HEK293 (cell line): ENCODE measurements at regions not wholly inside any gene's neighbourhood (a gene's known extent, or its start where the extent isn't known, plus 50 kb on each side); places are given as distances from the start of the nearest gene placed in this dataset.
A peak's percentile ranks its signal among the peaks of the same experiment; 100 is the strongest.

Source experiments
- CTCF ChIA-PET: fragments of 350-600 bp; formaldehyde crosslinking; extraction: SDS; loops from one replicate; lab custom pipeline; 2021; ENCODE audit warnings: antibody characterized with exemption; lab: Yijun Ruan, JAX
- POLR2A ChIA-PET: fragments of 300-600 bp; formaldehyde crosslinking; extraction: SDS; loops from one replicate; lab custom pipeline; 2020; ENCODE audit warnings: antibody characterized with exemption, inconsistent platforms; lab: Yijun Ruan, JAX
- H3K27ac ChIP-seq: fragments of 200-500 bp; sonication (Bioruptor generic); 2 replicates; pipeline ENCODE4 v1.5.1; 2014; ENCODE audit warnings: low read depth, low read length, control low read depth, inconsistent platforms; ENCODE audit errors: extremely low read depth
- H3K36me3 ChIP-seq, 2 experiments: fragments of 200-500 bp in 1 of 2; sonication (Bioruptor generic) in 1 of 2; 1 replicate in 1 of 2; 2 replicates in 1 of 2; pipeline ENCODE4 v1.5.1; 2014 to 2017; ENCODE audit warnings: inconsistent platforms in 2 of 2, low read length in 2 of 2; ENCODE audit not compliant: control insufficient read depth in 2 of 2, insufficient read depth in 1 of 2
- H3K4me1 ChIP-seq: fragments of 200-500 bp; sonication (Bioruptor generic); 2 replicates; pipeline ENCODE4 v1.5.1; 2014; ENCODE audit warnings: mild to moderate bottlenecking, low read length, inconsistent platforms; ENCODE audit not compliant: control insufficient read depth, insufficient read depth
- H3K4me3 ChIP-seq: 2 replicates; pipeline ENCODE4 v1.5.1; 2011; ENCODE audit warnings: low read depth, mild to moderate bottlenecking, control low read depth, low read length, moderate library complexity
- H3K9me3 ChIP-seq: fragments of 200-500 bp; sonication (Bioruptor generic); 2 replicates; pipeline ENCODE4 v1.5.1; 2014; ENCODE audit warnings: low read depth, low read length, inconsistent platforms; ENCODE audit not compliant: control insufficient read depth, insufficient read depth
- OSR2 ChIP-seq: fragments of 450-650 bp; formaldehyde crosslinking; IDR thresholded peaks from 2 replicates; pipeline ENCODE4 v1.5.1; 2016; ENCODE audit warnings: missing biosample characterization, missing genetic modification characterization
- SP7 ChIP-seq: fragments of 450-650 bp; formaldehyde crosslinking; IDR thresholded peaks from 2 replicates; pipeline ENCODE4 v1.5.1; 2016; ENCODE audit warnings: missing biosample characterization, missing genetic modification characterization
- TSHZ1 ChIP-seq: fragments of 450-650 bp; formaldehyde crosslinking; IDR thresholded peaks from 2 replicates; pipeline ENCODE4 v1.5.1; 2016; ENCODE audit warnings: missing biosample characterization, missing genetic modification characterization, borderline replicate concordance
- ZBTB1 ChIP-seq: fragments of 450-650 bp; formaldehyde crosslinking; IDR thresholded peaks from 2 replicates; pipeline ENCODE4 v1.5.1; 2016; ENCODE audit warnings: missing biosample characterization, missing genetic modification characterization
- ZBTB17 ChIP-seq: fragments of 450-650 bp; formaldehyde crosslinking; IDR thresholded peaks from 2 replicates; pipeline ENCODE4 v1.5.1; 2016; ENCODE audit warnings: missing biosample characterization, missing genetic modification characterization
- ZBTB6 ChIP-seq: fragments of 450-650 bp; formaldehyde crosslinking; IDR thresholded peaks from 2 replicates; pipeline ENCODE4 v1.5.1; 2017; ENCODE audit warnings: missing biosample characterization, missing genetic modification characterization
- ZFHX2 ChIP-seq: fragments of 450-650 bp; formaldehyde crosslinking; conservative IDR thresholded peaks from 2 replicates; pipeline ENCODE4 v1.5.1; 2016; ENCODE audit warnings: missing biosample characterization, missing genetic modification characterization
- ZNF174 ChIP-seq: fragments of 450-650 bp; formaldehyde crosslinking; IDR thresholded peaks from 2 replicates; pipeline ENCODE4 v1.5.0; 2017; ENCODE audit warnings: missing biosample characterization, mild to moderate bottlenecking, missing genetic modification characterization
- ZNF26 ChIP-seq: fragments of 450-650 bp; formaldehyde crosslinking; IDR thresholded peaks from 2 replicates; pipeline ENCODE4 v1.5.1; 2016; ENCODE audit warnings: missing biosample characterization, missing genetic modification characterization
- ZNF335 ChIP-seq: fragments of 450-650 bp; formaldehyde crosslinking; conservative IDR thresholded peaks from 2 replicates; pipeline ENCODE4 v1.5.1; 2016; ENCODE audit warnings: missing biosample characterization, missing genetic modification characterization
- ZNF544 ChIP-seq: fragments of 450-650 bp; formaldehyde crosslinking; IDR thresholded peaks from 2 replicates; pipeline ENCODE4 v1.5.0; 2017; ENCODE audit warnings: missing biosample characterization, missing genetic modification characterization
- ZNF585B ChIP-seq: fragments of 450-650 bp; formaldehyde crosslinking; IDR thresholded peaks from 2 replicates; pipeline ENCODE4 v1.5.1; 2016; ENCODE audit warnings: missing biosample characterization, missing genetic modification characterization
- ZNF621 ChIP-seq: fragments of 450-650 bp; formaldehyde crosslinking; IDR thresholded peaks from 2 replicates; pipeline ENCODE4 v1.5.1; 2017; ENCODE audit warnings: missing biosample characterization, missing genetic modification characterization
- TF ChIP-seq, protein P1 (sequence below): fragments of 450-650 bp; formaldehyde crosslinking; IDR thresholded peaks from 2 replicates; pipeline ENCODE4 v1.5.1; 2016; ENCODE audit warnings: missing biosample characterization, missing genetic modification characterization

DNA sequence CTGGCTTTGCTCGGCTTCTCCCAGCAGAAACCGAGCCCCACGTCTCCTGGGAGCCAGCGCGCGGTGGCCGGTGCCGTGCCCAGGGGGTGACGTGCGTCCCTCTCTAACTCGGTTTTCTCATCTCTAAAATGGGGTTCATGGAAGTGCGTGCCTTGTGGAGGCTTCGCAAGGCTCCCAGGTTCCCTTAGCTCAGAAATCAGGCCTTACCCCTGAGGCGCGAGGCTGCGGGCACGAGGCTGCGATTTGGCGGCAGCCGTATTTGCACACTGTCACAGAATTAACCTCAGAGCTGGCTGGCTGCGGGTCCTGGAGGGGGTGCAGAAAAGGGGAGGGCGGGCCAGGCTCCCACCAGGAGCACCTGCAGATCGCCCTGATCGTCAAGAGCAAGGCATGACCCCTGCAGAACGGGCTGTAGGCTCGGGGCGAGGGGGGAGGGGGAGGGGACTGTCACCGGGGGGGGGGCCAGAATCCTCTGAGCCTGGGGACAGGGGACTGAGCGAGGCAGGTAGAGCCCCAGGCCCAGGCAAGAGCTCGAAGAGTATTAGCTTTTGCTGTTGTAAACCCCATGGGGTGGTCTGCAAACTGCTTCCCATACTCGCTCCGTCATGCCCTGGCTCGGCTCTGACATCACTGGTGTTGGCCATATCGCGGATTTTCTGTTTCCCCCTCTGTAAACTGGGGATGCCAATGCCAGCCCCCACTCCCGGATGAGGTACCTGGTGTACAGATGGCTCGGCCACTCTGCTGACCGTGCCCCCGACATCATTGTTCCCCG, 62.2 kb downstream of the CCNE1 start (continued):
- TF ChIP-seq TSHZ1 (tag by site-specific recombination) (no peak), SP7 (tag by site-specific recombination) (no peak), ZNF335 (tag by site-specific recombination) (0 out of 2 replicates have a peak, but pooled peaks have one; percentile 6), ZNF544 (no peak), OSR2 (tag by site-specific recombination) (no peak), ZBTB6 (tag by site-specific recombination) (no peak), ZNF585B (tag by site-specific recombination) (no peak), ZNF174 (no peak)
- TF ChIP-seq, protein P1, sequence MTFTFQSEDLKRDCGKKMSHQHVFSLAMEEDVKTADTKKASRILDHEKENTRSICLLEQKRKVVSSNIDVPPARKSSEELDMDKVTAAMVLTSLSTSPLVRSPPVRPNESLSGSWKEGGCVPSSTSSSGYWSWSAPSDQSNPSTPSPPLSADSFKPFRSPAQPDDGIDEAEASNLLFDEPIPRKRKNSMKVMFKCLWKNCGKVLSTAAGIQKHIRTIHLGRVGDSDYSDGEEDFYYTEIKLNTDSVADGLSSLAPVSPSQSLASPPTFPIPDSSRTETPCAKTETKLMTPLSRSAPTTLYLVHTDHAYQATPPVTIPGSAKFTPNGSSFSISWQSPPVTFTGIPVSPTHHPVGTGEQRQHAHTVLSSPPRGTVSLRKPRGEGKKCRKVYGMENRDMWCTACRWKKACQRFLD, result no peak
- TF ChIP-seq, all 188 proteins: peak for 13

GRCh38 chr19:29875931-29876330, 64.1 kb downstream of the CCNE1 start:
- H3K9me3 ChIP-seq, result no peaks in the 10 kb centered on the region
- H3K4me1 ChIP-seq, result peaks cover 17% of the 10 kb centered on the region
- POLR2A ChIA-PET, result no interaction called here
- H3K36me3 ChIP-seq, result no peaks in the 10 kb centered on the region; a peak in 1 of 3 replicates
- H3K27ac ChIP-seq, result no peak overlapping the region
- TF ChIP-seq ZFHX2 (tag by site-specific recombination) (0 out of 2 replicates have a peak, but pooled peaks have one; percentile 24), ZNF621 (tag by site-specific recombination) (no peak)
- no peak overlapping the region for H3K4me3 ChIP-seq
- CTCF ChIA-PET, result interaction anchor here (0.7 to 14.5 kb wide), 7 partner anchors 10 to 159 kb away, joined by 3 to 177 read pairs (median 4); no protein-coding TSS in a partner anchor

- Histone ChIP-seq H3K36me3 (no peaks in the 10 kb centered on the region; a peak in 1 of 3 replicates), H3K27ac (no peak overlapping the region), H3K4me3 (no peak overlapping the region), H3K4me1 (peaks cover 17% of the 10 kb centered on the region), H3K9me3 (no peaks in the 10 kb centered on the region)
- CTCF ChIA-PET, result interaction anchor here (0.7 to 14.5 kb wide), 6 partner anchors 11 to 154 kb away, joined by 3 to 177 read pairs (median 4); no protein-coding TSS in a partner anchor
- POLR2A ChIA-PET, result no interaction called here
- TF ChIP-seq ZBTB17 (tag by site-specific recombination), result 0 out of 2 replicates have a peak, but pooled peaks have one; percentile 17
- TF ChIP-seq ZNF26, result no peak
- TF ChIP-seq ZBTB1 (tag by site-specific recombination), result no peak
- TF ChIP-seq, all 188 proteins: peak for 1
Observed at GRCh38 chr19:29876414-29876813, 64.6 kb downstream of the CCNE1 start.
